ENCODE measurements at regions not wholly inside any gene's neighbourhood (a gene's known extent, or its start where the extent isn't known, plus 50 kb on each side); places are given as distances from the start of the nearest gene placed in this dataset.
"Not testable (repeated sequence)": the region's sequence is repeated elsewhere in the genome, so short reads cannot be mapped to it uniquely, and the experiment has no call there.

DNA sequence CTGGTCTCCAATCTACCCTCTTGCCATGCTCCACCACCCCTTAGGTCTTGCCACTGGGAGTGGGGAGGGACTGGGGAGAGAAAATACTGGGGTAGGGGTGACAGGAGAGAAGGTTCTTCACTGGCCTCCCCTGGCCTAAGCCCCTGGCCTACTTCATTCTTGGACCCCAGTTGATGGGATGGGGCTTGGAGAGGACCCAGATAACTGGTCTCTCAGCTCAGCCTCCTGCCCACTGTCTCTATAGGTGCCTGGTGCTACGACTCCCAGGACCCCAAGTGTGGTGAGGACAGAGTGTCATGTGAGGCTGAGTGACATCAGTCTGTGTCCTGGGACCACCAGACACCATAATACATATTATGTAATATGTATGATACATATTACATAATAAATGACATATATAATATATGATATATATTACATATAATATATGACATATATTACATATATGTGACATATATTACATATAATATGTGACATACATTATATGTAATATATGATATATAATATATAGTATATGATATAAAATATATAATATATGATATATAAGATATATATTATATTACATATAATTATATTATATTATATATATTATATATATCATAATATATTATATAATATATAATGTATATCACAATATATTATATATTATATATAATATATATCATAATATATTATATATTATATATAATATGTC is 85.1 kb downstream of the USP18 start:
- H3K9me3 Mint-ChIP-seq, H3K27ac Mint-ChIP-seq, H3K27me3 Mint-ChIP-seq, H3K4me1 Mint-ChIP-seq, CTCF ChIA-PET, H3K4me3 Mint-ChIP-seq, H3K36me3 Mint-ChIP-seq: not testable (repeated sequence)
- peak; percentile 20 for DNase-seq

DNA sequence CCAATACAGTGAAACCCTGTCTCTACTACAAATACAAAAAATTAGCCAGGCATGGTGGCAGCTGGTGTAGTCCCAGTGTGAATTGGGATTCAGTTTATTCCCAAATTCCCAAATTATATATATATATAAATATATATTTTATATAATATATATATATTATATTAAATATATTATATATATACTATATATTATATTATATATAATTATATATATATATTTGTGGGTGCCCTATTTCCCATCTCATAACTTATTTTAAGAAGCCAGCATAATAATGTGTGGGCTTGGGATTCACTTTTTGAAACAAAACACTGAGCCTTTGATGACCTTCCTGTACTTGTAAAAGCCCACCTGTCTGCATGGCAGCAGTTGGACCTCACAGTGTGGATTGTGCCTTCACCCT is 87.4 kb downstream of the USP18 start:
- H3K36me3 Mint-ChIP-seq, H3K27ac Mint-ChIP-seq, H3K4me3 Mint-ChIP-seq, H3K27me3 Mint-ChIP-seq, H3K9me3 Mint-ChIP-seq, DNase-seq, H3K4me1 Mint-ChIP-seq, CTCF ChIA-PET: not testable (repeated sequence)

All from activated naive CD4-positive, alpha-beta T cell treated with anti-CD3 and anti-CD28 coated beads, Interleukin-2, amount 10 ng/mL, durations not matched to agents 7 days and 5 days (primary cell).